ENCODE measurements at regions not wholly inside any gene's neighbourhood (a gene's known extent, or its start where the extent isn't known, plus 50 kb on each side); places are given as distances from the start of the nearest gene placed in this dataset.
A peak's percentile ranks its signal among the peaks of the same experiment; 100 is the strongest.
"Not testable (repeated sequence)": the region's sequence is repeated elsewhere in the genome, so short reads cannot be mapped to it uniquely, and the experiment has no call there.

DNA sequence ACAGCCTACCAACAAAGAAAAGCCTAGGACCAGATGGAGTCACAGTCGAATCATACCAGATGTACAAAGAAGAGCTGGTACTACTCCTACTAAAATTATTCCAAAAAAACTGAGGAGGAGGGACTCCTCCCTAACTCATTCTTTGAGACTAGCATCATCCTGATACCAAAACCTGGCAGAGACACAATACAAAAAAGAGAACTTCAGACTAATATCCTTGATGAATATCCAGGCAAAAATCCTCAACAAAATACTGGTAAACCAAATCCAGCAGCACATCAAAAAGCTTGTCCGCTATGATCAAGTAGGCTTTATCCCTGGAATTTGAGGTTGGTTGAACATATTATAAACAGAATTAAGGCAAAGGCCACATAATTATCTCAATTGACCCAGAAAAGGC is 900.4 kb upstream of the ARRDC3 start:
- TF ChIP-seq, protein P1, sequence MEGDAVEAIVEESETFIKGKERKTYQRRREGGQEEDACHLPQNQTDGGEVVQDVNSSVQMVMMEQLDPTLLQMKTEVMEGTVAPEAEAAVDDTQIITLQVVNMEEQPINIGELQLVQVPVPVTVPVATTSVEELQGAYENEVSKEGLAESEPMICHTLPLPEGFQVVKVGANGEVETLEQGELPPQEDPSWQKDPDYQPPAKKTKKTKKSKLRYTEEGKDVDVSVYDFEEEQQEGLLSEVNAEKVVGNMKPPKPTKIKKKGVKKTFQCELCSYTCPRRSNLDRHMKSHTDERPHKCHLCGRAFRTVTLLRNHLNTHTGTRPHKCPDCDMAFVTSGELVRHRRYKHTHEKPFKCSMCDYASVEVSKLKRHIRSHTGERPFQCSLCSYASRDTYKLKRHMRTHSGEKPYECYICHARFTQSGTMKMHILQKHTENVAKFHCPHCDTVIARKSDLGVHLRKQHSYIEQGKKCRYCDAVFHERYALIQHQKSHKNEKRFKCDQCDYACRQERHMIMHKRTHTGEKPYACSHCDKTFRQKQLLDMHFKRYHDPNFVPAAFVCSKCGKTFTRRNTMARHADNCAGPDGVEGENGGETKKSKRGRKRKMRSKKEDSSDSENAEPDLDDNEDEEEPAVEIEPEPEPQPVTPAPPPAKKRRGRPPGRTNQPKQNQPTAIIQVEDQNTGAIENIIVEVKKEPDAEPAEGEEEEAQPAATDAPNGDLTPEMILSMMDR (IDR thresholded peaks at IDR 0.05), result no peak

DNA sequence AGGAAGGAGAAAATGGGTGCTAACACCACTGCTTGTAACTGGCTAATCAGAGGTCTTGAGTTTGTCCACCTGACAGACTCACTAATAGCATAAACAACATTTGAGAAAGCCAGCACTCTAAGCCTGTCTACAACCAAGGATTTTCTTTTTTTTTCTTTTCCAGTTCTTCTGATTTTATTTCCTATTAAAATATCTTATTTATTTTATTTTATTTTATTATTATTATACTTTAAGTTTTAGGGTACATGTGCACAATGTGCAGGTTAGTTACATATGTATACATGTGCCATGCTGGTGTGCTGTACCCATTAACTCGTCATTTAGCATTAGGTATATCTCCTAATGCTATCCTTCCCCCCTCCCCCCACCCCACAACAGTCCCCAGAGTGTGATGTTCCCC is 888.6 kb upstream of the ARRDC3 start:
- intact Hi-C loops (cut with DNase I; ENCODE audit: low total_unique reads); H3K9me3 ChIP-seq; H3K27me3 ChIP-seq; DNase-seq; H3K4me3 ChIP-seq; H3K36me3 ChIP-seq; H3K4me1 ChIP-seq; H3K27ac ChIP-seq: not testable (repeated sequence)

More for the DNA sequence above, 900.4 kb upstream of the ARRDC3 start:
- no peak for DNase-seq
- Histone ChIP-seq H3K4me1 (no peaks in the 10 kb centered on the region), H3K27ac (no peak overlapping the region), H3K36me3 (no peaks in the 10 kb centered on the region), H3K4me3 (no peak overlapping the region), H3K27me3 (no peaks in the 10 kb centered on the region), H3K9me3 (peaks cover 0 to 12% (median 11%) of the 10 kb centered on the region in 3 donors)
- intact Hi-C loops (cut with DNase I; ENCODE audit: low total_unique reads), result no loop called here

DNA sequence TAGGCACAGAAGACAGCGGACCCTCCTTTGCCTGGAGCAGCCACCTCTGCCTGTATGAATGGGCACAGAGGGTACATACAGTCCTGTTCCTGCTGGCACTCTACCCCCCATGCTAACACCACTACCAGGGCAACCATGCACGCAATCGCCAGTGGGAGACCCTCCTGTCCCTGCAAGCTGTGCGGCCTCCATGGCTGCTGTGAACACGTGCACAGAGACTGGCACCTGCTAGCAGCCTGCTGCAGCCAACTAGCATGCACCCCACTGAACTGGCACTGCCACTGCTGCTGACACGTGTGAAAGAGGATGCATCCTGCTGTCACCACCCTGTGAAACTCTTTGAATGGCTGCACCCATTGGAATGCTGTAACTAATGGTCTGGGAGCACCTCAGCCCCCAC is 885.2 kb upstream of the ARRDC3 start:
- Histone ChIP-seq H3K4me3 (no peak overlapping the region), H3K27ac (no peak overlapping the region), H3K27me3 (no peaks in the 10 kb centered on the region), H3K36me3 (no peaks in the 10 kb centered on the region), H3K9me3 (no peaks in the 10 kb centered on the region), H3K4me1 (no peaks in the 10 kb centered on the region)
- peak in 1 of 2 donors; percentile 29 for DNase-seq
- TF ChIP-seq, protein P1 (IDR thresholded peaks at IDR 0.05), result no peak
- intact Hi-C loops (cut with DNase I; ENCODE audit: low total_unique reads), result no loop called here

DNA sequence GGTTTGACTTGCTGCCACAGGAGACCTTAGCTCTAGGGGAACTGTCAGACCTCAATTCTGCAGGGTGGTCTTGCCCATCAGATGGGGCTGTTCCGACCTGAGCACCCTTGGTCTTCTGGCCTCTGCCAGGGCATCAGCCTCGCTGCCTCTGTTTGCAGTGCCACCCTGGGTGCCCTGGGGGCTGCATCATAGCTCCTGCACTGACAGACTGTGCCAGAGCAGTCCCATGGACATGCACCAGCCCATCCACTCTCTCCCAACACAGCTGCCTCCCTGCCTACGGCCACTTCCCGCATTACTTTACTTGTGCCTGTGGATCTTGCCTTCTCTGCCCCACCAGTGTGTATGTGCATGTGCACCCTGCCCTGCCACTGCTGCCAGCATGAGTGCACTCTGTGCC is 884.7 kb upstream of the ARRDC3 start:
- TF ChIP-seq, protein P1 (IDR thresholded peaks at IDR 0.05), result no peak
- intact Hi-C loops (cut with DNase I; ENCODE audit: low total_unique reads), result no loop called here
- no peak for DNase-seq
- Histone ChIP-seq H3K4me3 (no peak overlapping the region), H3K27me3 (no peaks in the 10 kb centered on the region), H3K9me3 (no peaks in the 10 kb centered on the region), H3K36me3 (no peaks in the 10 kb centered on the region), H3K27ac (no peak overlapping the region), H3K4me1 (no peaks in the 10 kb centered on the region)

DNA sequence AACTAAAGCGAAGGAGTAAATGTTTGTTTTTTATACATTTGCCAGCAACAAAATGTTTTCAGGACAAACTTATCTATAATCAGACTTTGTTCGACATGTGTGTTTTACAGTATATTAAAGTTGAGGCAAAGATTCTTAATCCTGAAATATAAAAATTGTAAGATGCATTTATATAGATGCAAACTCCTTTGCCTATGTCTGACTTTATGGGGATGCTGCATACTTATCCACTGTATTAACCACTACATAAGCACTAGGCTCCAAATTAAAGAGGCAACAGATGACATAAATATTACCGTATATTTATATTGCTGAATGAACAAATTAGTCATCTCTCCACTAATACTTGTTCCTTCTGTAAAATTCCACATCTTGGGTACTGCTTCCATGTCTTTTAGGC is 882.7 kb upstream of the ARRDC3 start:
- no peak for DNase-seq
- no peak overlapping the region for H3K27ac ChIP-seq
- H3K36me3 ChIP-seq, result no peaks in the 10 kb centered on the region
- no peaks in the 10 kb centered on the region for H3K4me1 ChIP-seq
- H3K4me3 ChIP-seq, result no peak overlapping the region
- no peaks in the 10 kb centered on the region for H3K9me3 ChIP-seq
- intact Hi-C loops (cut with DNase I; ENCODE audit: low total_unique reads), result no loop called here
- no peaks in the 10 kb centered on the region for H3K27me3 ChIP-seq
- TF ChIP-seq, protein P1 (IDR thresholded peaks at IDR 0.05), result no peak

DNA sequence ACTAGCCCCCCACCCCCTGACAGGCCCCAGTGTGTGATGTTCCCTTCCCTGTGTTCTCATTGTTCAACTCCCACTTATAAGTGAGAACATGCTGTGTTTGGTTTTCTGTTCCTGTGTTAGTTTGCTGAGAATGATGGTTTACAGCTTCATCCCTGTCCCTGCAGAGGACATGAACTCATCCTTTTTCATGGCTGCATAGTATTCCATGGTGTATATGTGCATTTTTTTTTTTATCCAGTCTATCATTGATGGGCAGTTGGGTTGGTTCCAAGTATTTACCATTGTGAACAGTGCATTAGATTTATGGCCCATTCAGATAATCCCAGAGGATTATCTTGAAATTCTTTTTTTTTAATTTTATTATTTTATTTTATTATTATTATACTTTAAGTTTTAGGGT is 872.5 kb upstream of the ARRDC3 start:
- H3K27me3 ChIP-seq; intact Hi-C loops (cut with DNase I; ENCODE audit: low total_unique reads): not testable (repeated sequence)

DNA sequence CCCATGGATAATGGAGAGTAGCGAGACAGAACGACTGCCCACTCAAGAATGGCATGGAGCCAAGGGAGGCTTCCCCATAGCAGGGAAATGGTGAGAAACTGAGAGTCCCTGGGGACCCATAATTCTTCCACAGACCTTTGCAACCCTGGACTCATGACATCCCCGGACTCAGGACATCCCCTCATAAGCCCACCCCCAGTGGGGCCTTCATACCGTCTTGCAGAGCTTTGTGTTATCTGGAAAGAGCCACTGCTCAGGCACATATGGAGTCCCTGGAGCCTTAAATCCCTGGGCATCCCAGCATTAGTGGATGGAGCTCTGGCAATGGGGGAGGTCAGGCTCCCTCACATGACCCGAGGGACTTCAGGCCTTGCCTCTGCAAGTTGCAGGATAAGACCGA is 865.4 kb upstream of the ARRDC3 start:
- H3K36me3 ChIP-seq, result no peaks in the 10 kb centered on the region
- H3K27ac ChIP-seq, result no peak overlapping the region
- peaks cover 0 to 10% (median 0%) of the 10 kb centered on the region in 3 donors for H3K9me3 ChIP-seq
- intact Hi-C loops (cut with DNase I; ENCODE audit: low total_unique reads), result no loop called here
- H3K4me1 ChIP-seq, result no peaks in the 10 kb centered on the region
- DNase-seq, result no peak
- no peaks in the 10 kb centered on the region for H3K27me3 ChIP-seq
- TF ChIP-seq, protein P1 (IDR thresholded peaks at IDR 0.05), result no peak
- no peak overlapping the region for H3K4me3 ChIP-seq

More for the DNA sequence above, 872.5 kb upstream of the ARRDC3 start:
- not testable (repeated sequence) for H3K9me3 ChIP-seq, H3K27ac ChIP-seq, H3K4me1 ChIP-seq, H3K4me3 ChIP-seq, H3K36me3 ChIP-seq, DNase-seq

Measured in tibial artery (tissue), 4 donors.